Hematopoietic multipotent progenitor cell treated with erythropoietin and hydrocortisone succinate and interleukin-3 and kit ligand, for 8 days (in vitro differentiated cells): ENCODE measurements at regions not wholly inside any gene's neighbourhood (a gene's known extent, or its start where the extent isn't known, plus 50 kb on each side); places are given as distances from the start of the nearest gene placed in this dataset.
"Not testable (repeated sequence)": the region's sequence is repeated elsewhere in the genome, so short reads cannot be mapped to it uniquely, and the experiment has no call there.

Experiments used
- DNase-seq: peaks from one replicate; pipeline ENCODE4 v3.0.0-alpha.2; 2015

GRCh38 chr2:57621122-57621663, 425.4 kb upstream of the VRK2 start:
- no peak for DNase-seq

- DNase-seq = no peak
Measured at GRCh38 chr2:57622009-57622408, 424.6 kb upstream of the VRK2 start.

- DNase-seq = no peak
Measured at GRCh38 chr2:57656198-57656597, 390.4 kb upstream of the VRK2 start.

- DNase-seq = no peak
Measured at GRCh38 chr2:57669570-57669969, 377.0 kb upstream of the VRK2 start.

- no peak for DNase-seq
Measured at GRCh38 chr2:57674025-57674424, 372.6 kb upstream of the VRK2 start.

- no peak for DNase-seq
Measured at GRCh38 chr2:57674743-57675142, 371.9 kb upstream of the VRK2 start.

- DNase-seq = no peak
Measured at GRCh38 chr2:57677296-57677695, 369.3 kb upstream of the VRK2 start.

- DNase-seq = no peak
Measured at GRCh38 chr2:57681650-57682049, 365.0 kb upstream of the VRK2 start.

- DNase-seq = no peak
Measured at GRCh38 chr2:57685032-57685431, 361.6 kb upstream of the VRK2 start.

- DNase-seq = no peak
Measured at GRCh38 chr2:57692395-57692794, 354.2 kb upstream of the VRK2 start.

GRCh38 chr2:57693177-57693576, 353.4 kb upstream of the VRK2 start:
- no peak for DNase-seq

- DNase-seq = no peak
Measured at GRCh38 chr2:57693965-57694364, 352.6 kb upstream of the VRK2 start.

- no peak for DNase-seq
Measured at GRCh38 chr2:57696016-57696415, 350.6 kb upstream of the VRK2 start.

- DNase-seq = no peak
Measured at GRCh38 chr2:57698392-57698791, 348.2 kb upstream of the VRK2 start.

- DNase-seq = no peak
Measured at GRCh38 chr2:57698935-57699449, 347.6 kb upstream of the VRK2 start.

- DNase-seq = no peak
Measured at GRCh38 chr2:57701391-57701791, 345.2 kb upstream of the VRK2 start.

GRCh38 chr2:57703407-57703806, 343.2 kb upstream of the VRK2 start:
- no peak for DNase-seq

- DNase-seq = not testable (repeated sequence)
Measured at GRCh38 chr2:57707794-57708193, 338.8 kb upstream of the VRK2 start.

GRCh38 chr2:57711991-57712390, 334.6 kb upstream of the VRK2 start:
- no peak for DNase-seq

- peak; percentile 70 for DNase-seq
Measured at GRCh38 chr2:57720728-57721627, 325.6 kb upstream of the VRK2 start.

GRCh38 chr2:57725337-57725947, 321.2 kb upstream of the VRK2 start:
- no peak for DNase-seq

- DNase-seq = no peak
Measured at GRCh38 chr2:57726294-57726693, 320.3 kb upstream of the VRK2 start.

- DNase-seq = no peak
Measured at GRCh38 chr2:57728691-57729090, 317.9 kb upstream of the VRK2 start.

- DNase-seq = no peak
Measured at GRCh38 chr2:57733956-57734355, 312.6 kb upstream of the VRK2 start.
